Stimulated activated effector memory CD8-positive, alpha-beta T cell treated with anti-CD3 and anti-CD28 coated beads, Interleukin-12 subunit alpha, Interleukin-12 subunit beta, amount 100 ng/mL, for 72 hours (primary cell): ENCODE measurements at regions not wholly inside any gene's neighbourhood (a gene's known extent, or its start where the extent isn't known, plus 50 kb on each side); places are given as distances from the start of the nearest gene placed in this dataset.

Experiments
- ATAC-seq: fragments of 150-1000 bp; cut with Tn5 transposase; 2 replicates; pipeline ENCODE4 v1.10.0; 2021
- DNase-seq, 2 donors: peaks; one replicate each; pipeline ENCODE4 v3.0.0; 2021 to 2022; ENCODE audit warnings: low spot score in 2 of 2
- H3K27ac Mint-ChIP-seq: one replicate; pipeline ENCODE4 v1.8.0; 2022; ENCODE audit warnings: mild to moderate bottlenecking, mixed read lengths
- H3K36me3 Mint-ChIP-seq: one replicate; pipeline ENCODE4 v1.8.0; 2022; ENCODE audit warnings: mild to moderate bottlenecking, mixed read lengths
- H3K4me1 Mint-ChIP-seq: one replicate; pipeline ENCODE4 v1.8.0; 2022; ENCODE audit warnings: mixed read lengths
- H3K4me3 Mint-ChIP-seq: one replicate; pipeline ENCODE4 v1.8.0; 2022; ENCODE audit warnings: mild to moderate bottlenecking, mixed read lengths
- H3K9me3 Mint-ChIP-seq: one replicate; pipeline ENCODE4 v1.8.0; 2022; ENCODE audit warnings: mixed read lengths

DNA sequence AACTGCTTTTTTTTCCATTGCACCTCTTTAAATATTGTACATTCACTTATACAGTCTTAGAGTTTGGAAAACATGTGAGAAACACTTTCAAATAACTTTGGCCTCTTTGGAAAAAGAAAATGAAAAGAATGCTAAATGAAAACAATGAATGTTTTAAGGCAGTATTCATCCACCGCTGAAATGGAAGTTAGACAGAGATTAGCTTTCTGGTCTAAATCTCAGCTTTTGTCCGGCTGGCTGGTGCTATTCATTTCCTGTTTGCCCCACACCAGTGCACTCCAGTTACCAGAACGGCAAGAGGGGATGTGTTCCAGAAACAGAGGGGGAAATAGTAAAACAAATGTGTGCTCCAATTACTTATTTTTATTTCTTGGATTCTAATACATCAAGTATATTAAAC, 1201.3 kb downstream of the EFNB2 start:
- Mint-ChIP-seq H3K4me1 (no peaks in the 10 kb centered on the region), H3K4me3 (no peak overlapping the region), H3K36me3 (no peaks in the 10 kb centered on the region), H3K27ac (no peak overlapping the region), H3K9me3 (peaks cover 3% of the 10 kb centered on the region)
- no peak for ATAC-seq
- DNase-seq = no peak

DNA sequence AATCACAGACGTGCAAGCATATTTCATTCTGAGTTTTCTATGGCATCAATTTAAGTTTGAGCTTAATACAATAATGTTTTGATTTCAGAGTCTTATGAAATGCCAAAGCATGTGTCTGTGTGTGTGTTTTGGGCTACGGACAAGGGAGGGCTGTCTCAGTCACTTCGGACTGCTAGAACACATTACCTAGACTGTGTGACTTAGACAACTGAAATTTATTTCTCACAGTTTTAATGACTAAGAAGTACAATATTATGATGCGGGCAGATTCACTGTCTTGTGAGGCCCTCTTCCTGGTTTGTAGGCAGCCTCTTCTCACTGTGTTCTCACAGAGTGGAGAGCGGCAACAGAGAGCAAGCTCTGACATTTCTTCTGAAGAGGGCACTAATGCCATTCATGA, 1202.0 kb downstream of the EFNB2 start:
- Mint-ChIP-seq H3K27ac (no peak overlapping the region), H3K4me3 (no peak overlapping the region), H3K36me3 (no peaks in the 10 kb centered on the region), H3K9me3 (peaks cover 3% of the 10 kb centered on the region), H3K4me1 (no peaks in the 10 kb centered on the region)
- no peak for DNase-seq
- no peak for ATAC-seq

DNA sequence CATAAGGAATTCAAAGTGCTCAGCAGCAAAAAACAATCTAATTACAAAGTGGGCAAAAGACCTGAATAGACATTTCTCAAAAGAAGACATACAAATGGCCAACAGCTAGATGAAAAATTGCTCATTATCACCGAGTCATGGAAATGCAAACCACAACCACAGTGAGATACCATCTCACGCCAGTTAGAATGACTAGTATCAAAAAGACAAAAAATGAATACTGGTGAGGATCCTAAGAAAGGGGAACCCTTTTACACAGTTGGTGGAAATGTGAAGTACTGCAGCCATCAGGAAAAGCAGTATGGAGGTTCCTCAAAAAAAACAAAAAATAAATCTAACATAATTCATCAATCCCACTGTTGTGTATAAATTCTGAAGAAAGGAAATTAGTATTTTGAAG, 1206.1 kb downstream of the EFNB2 start:
- Mint-ChIP-seq H3K9me3 (peaks cover 3% of the 10 kb centered on the region), H3K4me3 (no peak overlapping the region), H3K4me1 (no peaks in the 10 kb centered on the region), H3K36me3 (no peaks in the 10 kb centered on the region), H3K27ac (no peak overlapping the region)
- ATAC-seq (no peak), DNase-seq (no peak)

DNA sequence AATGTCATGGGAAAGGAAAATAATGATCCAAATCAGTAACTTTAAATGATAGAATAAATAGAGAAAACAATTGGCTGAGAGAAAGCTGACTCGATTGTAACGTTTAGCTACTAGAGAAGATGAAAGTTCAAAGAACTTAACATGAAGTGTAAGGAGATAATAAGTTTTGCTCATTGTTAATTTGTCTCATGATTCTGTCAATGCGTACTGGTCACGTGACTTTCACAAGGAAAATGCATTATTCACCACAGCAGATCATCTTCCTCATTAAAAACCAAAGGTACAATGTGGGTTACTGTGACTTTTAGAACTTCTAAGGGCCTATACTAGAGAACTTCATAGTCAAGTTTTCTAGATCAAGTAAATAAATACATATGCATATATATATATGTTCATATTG, 1207.2 kb downstream of the EFNB2 start:
- H3K4me1 Mint-ChIP-seq = no peaks in the 10 kb centered on the region
- no peak overlapping the region for H3K27ac Mint-ChIP-seq
- DNase-seq (no peak), ATAC-seq (no peak)
- H3K36me3 Mint-ChIP-seq = no peaks in the 10 kb centered on the region
- H3K4me3 Mint-ChIP-seq = no peak overlapping the region
- H3K9me3 Mint-ChIP-seq = no peaks in the 10 kb centered on the region

DNA sequence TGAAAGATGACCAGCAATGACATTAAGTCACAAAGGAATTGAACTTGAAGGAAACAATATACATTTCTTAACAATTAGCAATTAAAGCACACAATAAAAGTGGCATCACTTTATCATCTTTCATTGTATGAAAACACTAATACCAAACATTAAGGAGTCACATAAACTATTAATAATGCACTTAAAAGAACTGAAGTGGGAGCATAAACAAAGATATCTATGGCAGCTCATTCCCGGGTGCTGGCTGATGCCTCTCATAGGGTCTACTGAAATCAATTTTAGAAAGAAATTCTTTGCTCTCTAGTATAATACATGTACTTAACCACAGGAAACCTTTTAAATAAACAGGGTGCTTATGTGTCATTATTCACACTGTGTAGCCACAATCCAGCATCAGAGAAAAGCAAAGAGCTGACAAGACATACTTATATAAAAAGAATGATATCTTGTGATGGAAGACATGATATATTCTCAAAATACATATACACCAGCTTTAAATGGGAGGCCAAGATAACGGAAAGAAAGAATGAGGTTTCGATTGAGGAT, 1207.8 kb downstream of the EFNB2 start:
- Mint-ChIP-seq H3K27ac (no peak overlapping the region), H3K36me3 (no peaks in the 10 kb centered on the region), H3K4me1 (no peaks in the 10 kb centered on the region), H3K4me3 (no peak overlapping the region), H3K9me3 (no peaks in the 10 kb centered on the region)
- DNase-seq (no peak), ATAC-seq (no peak)

DNA sequence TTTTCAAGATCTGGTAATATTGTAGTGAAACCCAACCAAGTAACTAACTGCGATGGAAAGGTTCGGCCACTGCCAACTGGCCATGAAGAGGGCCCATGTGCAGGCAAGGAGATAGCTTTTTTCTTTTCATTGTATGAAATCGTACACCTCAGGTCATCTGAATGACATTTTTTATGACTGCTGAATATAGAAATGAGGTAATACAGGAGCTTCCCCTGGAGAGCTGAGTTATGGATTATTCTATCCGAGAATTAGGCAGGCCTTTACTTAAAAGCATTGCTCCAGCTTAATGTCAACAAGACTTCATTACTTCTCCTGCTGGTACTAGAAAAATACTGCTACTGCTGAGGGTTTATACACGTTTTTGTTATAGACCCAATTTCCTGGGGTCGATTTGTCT, 1215.6 kb downstream of the EFNB2 start:
- H3K9me3 Mint-ChIP-seq = no peaks in the 10 kb centered on the region
- H3K36me3 Mint-ChIP-seq = no peaks in the 10 kb centered on the region
- H3K4me3 Mint-ChIP-seq = no peak overlapping the region
- no peak overlapping the region for H3K27ac Mint-ChIP-seq
- DNase-seq (no peak), ATAC-seq (no peak)
- no peaks in the 10 kb centered on the region for H3K4me1 Mint-ChIP-seq

DNA sequence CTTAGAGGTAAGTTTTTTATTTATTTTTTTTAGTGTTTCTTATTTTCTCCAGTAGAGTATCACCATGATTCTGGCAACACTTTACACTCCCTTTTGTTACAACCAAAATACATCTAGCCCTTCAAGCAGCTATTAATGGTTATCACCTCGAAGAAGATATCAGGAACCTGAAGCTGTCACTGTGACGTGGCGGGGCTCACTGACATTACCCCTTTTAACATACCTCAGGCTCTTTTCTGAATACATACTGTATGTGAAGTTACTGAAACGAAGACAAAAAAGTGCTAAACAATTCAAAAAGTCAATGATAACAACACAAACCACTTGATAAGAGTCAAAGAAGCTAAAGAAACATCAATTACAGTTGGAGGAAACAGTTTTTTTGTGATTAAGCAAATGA, 1218.7 kb downstream of the EFNB2 start:
- Mint-ChIP-seq H3K4me3 (no peak overlapping the region), H3K27ac (no peak overlapping the region), H3K9me3 (no peaks in the 10 kb centered on the region), H3K36me3 (no peaks in the 10 kb centered on the region), H3K4me1 (no peaks in the 10 kb centered on the region)
- ATAC-seq = no peak
- no peak for DNase-seq

DNA sequence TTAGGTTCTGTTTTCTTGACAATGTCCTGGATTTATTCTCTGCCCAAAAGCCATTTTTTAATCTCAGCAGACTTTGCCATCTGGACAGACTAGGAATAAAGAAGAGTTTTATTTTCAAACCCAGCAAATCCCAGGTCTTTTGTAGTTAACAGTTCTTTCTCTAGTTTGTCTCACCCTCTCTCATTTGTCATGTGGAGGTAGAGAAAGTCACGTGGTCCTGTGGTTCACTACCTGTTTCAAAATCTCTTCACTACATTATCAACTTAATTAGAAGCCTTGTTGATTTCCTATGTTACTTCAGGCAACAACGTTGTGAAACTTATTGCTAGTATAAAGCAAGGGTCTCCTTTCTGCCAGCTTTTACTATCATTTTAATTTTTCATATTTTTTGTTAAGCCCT, 1222.6 kb downstream of the EFNB2 start:
- Mint-ChIP-seq H3K4me3 (no peak overlapping the region), H3K4me1 (no peaks in the 10 kb centered on the region), H3K27ac (no peak overlapping the region), H3K36me3 (no peaks in the 10 kb centered on the region), H3K9me3 (no peaks in the 10 kb centered on the region)
- DNase-seq (no peak), ATAC-seq (no peak)

DNA sequence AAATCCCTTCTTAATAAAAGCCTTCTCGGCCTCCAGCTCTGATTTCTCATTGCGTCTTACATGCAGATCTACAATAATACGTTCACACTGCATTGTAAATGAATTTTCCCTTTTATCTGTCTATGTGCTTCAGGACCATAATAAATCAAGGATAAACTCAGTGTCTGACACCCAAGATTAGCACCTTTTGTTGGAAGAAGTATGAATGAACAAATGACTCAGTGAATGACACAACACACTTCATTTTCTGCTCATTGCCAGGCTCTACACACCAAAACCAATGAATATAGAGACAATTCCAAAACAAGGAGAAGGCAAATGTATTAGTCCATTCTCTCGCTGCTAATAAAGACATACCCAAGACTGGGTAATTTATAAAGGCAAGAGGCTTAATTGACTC, 1224.4 kb downstream of the EFNB2 start:
- no peak overlapping the region for H3K4me3 Mint-ChIP-seq
- no peaks in the 10 kb centered on the region for H3K4me1 Mint-ChIP-seq
- no peak for DNase-seq
- H3K9me3 Mint-ChIP-seq = peaks cover 2% of the 10 kb centered on the region
- H3K27ac Mint-ChIP-seq = no peak overlapping the region
- ATAC-seq = no peak
- H3K36me3 Mint-ChIP-seq = no peaks in the 10 kb centered on the region

DNA sequence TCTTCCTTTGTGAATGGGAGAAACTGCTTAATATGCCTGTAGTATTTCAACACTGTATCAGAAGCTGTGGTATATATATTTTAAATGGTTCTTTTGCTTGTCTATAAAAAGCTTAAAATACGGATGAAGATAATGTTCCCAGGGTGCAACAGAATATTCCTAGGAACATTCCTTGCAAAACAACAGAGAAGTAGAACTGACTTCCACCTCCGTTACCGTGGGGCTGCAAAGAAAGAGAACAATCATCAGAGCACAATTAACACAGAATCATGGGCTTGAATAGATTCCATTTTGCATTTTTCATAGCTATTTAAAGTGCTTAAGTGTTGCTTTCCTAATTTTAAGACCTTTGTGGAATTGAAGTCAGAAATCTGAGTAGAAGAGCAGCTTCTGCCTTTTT, 1227.7 kb downstream of the EFNB2 start:
- Mint-ChIP-seq H3K4me3 (no peak overlapping the region), H3K27ac (no peak overlapping the region), H3K36me3 (no peaks in the 10 kb centered on the region), H3K9me3 (peaks cover 10% of the 10 kb centered on the region), H3K4me1 (no peaks in the 10 kb centered on the region)
- DNase-seq (no peak), ATAC-seq (no peak)

DNA sequence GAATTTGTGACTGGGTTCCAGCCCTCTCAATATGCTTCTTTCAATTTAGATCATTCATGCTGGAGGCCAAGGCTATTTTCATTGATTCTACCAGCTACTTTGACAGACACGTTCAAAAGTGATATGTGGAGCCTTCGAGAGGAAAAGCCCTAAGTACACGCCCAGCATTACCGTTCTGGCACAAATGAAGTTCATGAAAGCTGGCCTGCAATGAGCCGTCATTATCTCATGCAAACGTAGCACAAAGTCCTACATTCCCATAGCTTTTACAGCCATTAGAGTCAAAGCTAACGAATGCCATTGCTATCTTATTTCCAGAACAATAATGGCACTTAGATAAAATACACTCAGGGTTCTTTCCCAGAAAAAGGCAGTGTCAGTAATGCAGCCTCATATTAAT, 1237.6 kb downstream of the EFNB2 start:
- Mint-ChIP-seq H3K36me3 (no peaks in the 10 kb centered on the region), H3K4me3 (no peak overlapping the region), H3K27ac (no peak overlapping the region), H3K4me1 (no peaks in the 10 kb centered on the region), H3K9me3 (peaks cover 3% of the 10 kb centered on the region)
- ATAC-seq (no peak), DNase-seq (no peak)

DNA sequence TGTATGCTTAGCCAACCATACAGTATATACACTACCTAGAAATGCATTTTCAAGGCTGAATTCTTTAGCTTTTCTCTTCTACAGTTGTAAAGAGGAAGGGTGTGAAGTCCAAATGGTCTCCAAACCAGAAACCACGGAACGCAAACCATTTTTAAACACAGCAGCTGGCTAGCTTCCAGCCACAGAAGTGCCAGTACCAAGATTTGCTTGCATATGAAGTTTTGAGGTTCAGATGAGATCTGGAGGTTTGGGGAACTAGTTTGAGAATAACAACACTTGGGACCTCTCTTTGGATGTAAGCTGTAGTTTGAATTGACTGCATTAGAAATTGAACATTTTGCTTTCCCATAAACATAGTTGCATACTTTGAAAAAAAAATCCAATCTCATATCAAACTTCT, 1243.5 kb downstream of the EFNB2 start:
- Mint-ChIP-seq H3K27ac (no peak overlapping the region), H3K9me3 (peaks cover 3% of the 10 kb centered on the region), H3K4me1 (no peaks in the 10 kb centered on the region), H3K4me3 (no peak overlapping the region), H3K36me3 (no peaks in the 10 kb centered on the region)
- no peak for DNase-seq
- ATAC-seq = no peak

DNA sequence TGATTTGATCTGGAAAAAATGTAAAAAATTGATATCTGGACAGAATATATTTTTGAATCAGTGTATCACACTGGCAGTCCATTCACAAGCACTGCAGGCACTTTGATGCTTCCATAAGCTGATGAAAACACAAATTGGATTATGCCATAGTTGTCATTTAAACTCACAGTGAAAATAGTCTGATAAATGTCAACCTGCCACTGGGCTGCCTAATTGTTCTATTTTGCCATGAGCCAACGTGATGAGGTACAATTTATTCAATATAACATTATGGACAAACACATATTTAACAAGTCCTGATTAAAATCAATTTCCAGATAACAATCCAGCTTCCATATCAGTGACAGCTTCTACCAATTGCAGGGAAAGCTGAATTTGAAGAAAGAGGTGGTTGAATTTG, 1244.9 kb downstream of the EFNB2 start:
- Mint-ChIP-seq H3K4me1 (no peaks in the 10 kb centered on the region), H3K27ac (no peak overlapping the region), H3K9me3 (peaks cover 1% of the 10 kb centered on the region), H3K36me3 (no peaks in the 10 kb centered on the region), H3K4me3 (no peak overlapping the region)
- DNase-seq (no peak), ATAC-seq (no peak)

DNA sequence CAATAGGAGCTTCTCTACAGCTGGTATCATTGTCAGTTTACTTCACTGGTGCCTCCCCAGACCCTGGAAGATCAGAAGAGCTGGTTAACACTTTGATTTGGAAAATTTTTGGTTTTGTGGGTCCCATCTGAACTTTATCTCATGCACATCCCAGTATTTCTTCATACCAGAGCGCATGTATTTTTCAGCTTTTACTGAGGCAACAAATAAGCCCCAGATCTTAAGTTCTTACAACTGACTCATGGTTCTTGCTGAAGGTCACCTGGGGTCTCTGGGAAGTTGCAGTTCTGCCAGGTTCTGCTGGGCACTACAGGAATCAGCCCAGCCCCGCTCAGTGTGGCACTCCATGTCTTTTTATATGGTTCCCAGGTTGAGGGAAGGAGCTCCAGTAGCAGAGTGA, 1249.9 kb downstream of the EFNB2 start:
- Mint-ChIP-seq H3K9me3 (peaks cover 2% of the 10 kb centered on the region), H3K4me3 (no peak overlapping the region), H3K36me3 (no peaks in the 10 kb centered on the region), H3K4me1 (no peaks in the 10 kb centered on the region), H3K27ac (no peak overlapping the region)
- ATAC-seq (no peak), DNase-seq (no peak)

DNA sequence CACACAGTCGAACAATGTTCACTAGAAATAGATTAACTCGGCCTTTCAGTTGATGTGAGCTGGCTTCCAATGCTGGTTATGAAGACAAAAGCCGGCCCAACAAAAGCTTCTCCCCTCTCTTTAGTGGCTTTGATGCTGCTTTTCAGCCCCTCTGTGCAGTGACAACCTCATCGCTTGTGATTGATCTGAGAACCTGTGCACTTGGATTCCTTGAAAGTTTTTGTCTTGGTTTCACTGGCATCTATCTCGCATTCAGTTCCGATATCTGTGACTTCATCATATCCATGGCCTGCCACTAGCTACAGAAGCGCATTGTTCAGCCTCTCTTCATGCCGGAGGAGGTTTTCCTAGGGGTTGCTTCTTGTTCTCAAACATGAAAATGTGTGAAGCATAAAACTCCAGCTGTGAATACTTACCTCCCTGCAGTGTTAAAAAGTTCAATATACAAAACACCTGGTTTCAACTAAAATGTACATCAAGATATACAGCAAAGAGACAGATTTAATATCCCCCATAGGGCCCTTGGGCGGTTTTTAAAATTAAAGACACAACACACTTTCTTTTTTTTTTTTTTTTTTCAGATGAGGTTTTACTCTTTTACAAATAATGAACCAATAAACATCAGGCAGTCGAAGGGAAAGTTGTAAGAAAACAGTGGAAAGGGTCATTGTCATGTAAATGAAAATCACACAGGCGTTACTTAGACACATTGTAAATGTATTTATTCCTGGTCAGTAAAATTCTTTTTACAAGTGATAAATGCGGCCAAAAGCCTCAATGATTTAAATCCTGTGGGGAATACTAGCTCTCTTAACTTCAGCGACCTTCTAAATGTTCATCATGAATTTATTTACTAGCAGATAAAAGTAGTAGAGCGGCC, 1252.8 kb downstream of the EFNB2 start:
- ATAC-seq = no peak
- Mint-ChIP-seq H3K4me3 (no peak overlapping the region), H3K4me1 (no peaks in the 10 kb centered on the region), H3K9me3 (peaks cover 2% of the 10 kb centered on the region), H3K36me3 (no peaks in the 10 kb centered on the region), H3K27ac (no peak overlapping the region)
- DNase-seq = no peak

DNA sequence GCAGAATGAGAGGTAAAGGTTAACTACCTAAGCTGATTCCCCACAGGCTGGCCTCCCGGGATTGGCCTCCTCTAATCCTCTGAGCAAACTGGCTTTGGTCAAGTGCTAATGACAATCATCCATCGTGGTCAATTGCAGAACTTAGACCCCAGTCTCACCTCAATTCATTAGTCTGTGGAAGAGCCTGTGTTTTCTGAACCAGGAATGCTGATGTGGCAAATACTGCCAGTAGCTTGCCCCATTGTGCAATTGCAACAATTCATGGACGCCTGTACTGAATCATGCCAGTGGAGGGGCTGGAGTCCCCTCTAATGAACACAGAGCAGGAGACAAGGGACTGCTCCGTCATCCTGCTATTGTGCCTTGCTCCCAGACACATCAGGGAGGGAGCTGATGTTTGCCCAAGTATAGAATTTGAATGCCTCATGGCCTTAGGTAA, 1256.5 kb downstream of the EFNB2 start:
- ATAC-seq = no peak
- Mint-ChIP-seq H3K4me3 (no peak overlapping the region), H3K36me3 (no peaks in the 10 kb centered on the region), H3K9me3 (no peaks in the 10 kb centered on the region), H3K27ac (no peak overlapping the region), H3K4me1 (no peaks in the 10 kb centered on the region)
- no peak for DNase-seq
